Ishikawa (cell line): ENCODE measurements at regions not wholly inside any gene's neighbourhood (a gene's known extent, or its start where the extent isn't known, plus 50 kb on each side); places are given as distances from the start of the nearest gene placed in this dataset.

ENCODE experiments used
- CEBPB ChIP-seq: IDR thresholded peaks from 2 replicates; pipeline ENCODE4 v1.6.1; 2012
- EP300 ChIP-seq: IDR thresholded peaks from 2 replicates; pipeline ENCODE4 v1.6.1; 2012; ENCODE audit warnings: borderline replicate concordance
- FOXM1 ChIP-seq: IDR thresholded peaks from 2 replicates; pipeline ENCODE4 v1.6.1; 2012; ENCODE audit warnings: low read depth, borderline replicate concordance
- YY1 ChIP-seq: IDR thresholded peaks from 2 replicates; pipeline ENCODE4 v1.6.1; 2012; ENCODE audit warnings: low read depth
- TF ChIP-seq, protein P1 (sequence below): IDR thresholded peaks from 2 replicates; pipeline ENCODE4 v1.6.1; 2012

DNA sequence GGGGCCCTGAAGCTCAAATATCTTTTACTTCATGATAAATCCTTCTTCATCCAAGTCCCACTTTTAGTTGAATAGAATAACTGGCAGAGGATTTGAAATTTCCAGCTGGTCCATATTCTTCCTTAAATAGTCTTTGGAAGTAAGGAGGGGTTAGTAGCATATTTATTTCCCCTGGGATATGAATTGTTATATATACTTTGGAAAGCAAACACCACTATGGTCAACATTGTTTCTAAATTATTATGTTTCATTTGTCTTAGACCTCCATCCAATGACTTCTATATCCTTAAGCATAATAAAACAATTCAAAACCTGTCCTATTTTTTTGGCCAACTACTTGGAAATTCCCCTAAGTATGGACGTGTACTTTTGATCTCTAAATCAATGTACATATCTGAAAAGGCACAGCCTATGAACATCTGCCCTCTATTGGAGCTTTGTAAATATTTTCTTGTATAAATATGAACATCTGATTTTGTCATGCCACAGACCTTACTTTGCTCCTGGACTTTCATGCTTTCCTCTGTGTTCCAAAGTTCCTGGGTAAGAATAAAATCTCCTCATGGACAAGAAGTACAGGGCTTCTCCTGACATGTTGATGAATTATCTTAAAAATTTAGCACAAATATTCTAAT, 1212.0 kb downstream of the GALC start:
- TF ChIP-seq, protein P1, sequence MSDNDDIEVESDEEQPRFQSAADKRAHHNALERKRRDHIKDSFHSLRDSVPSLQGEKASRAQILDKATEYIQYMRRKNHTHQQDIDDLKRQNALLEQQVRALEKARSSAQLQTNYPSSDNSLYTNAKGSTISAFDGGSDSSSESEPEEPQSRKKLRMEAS: no peak
- TF ChIP-seq FOXM1: no peak
- no peak for TF ChIP-seq EP300
- TF ChIP-seq CEBPB: no peak
- TF ChIP-seq YY1: no peak
